WTC11 (cell line): ENCODE measurements at regions not wholly inside any gene's neighbourhood (a gene's known extent, or its start where the extent isn't known, plus 50 kb on each side); places are given as distances from the start of the nearest gene placed in this dataset.

ENCODE experiments used
- ATAC-seq: fragments of 200-7000 bp; cut with Tn5 transposase; 2 replicates; pipeline ENCODE4 v1.10.0; 2021; ENCODE audit warnings: mild to moderate bottlenecking, moderate library complexity
- CTCF ChIA-PET: fragments of 300-600 bp; sonication (Branson Sonifier 250); formaldehyde crosslinking; loops from one replicate; lab custom pipeline; 2021; ENCODE audit warnings: antibody characterized with exemption; lab: Charles Lee
- POLR2A ChIA-PET: fragments of 350-600 bp; sonication (Branson Sonifier 250); formaldehyde crosslinking; loops from one replicate; lab custom pipeline; 2021; ENCODE audit warnings: antibody characterized with exemption; lab: Charles Lee
- DNase-seq: peaks from one replicate; pipeline ENCODE4 v3.0.0; 2021; ENCODE audit warnings: low spot score
- H3K27ac Mint-ChIP-seq: 2 replicates; pipeline ENCODE4 v1.8.0; 2021; ENCODE audit warnings: mixed read lengths
- H3K27me3 Mint-ChIP-seq: 2 replicates; pipeline ENCODE4 v1.8.0; 2021; ENCODE audit warnings: low read depth, mild to moderate bottlenecking, moderate library complexity, mixed read lengths
- H3K36me3 Mint-ChIP-seq: 2 replicates; pipeline ENCODE4 v1.8.0; 2021; ENCODE audit warnings: mixed read lengths
- H3K4me1 Mint-ChIP-seq: 2 replicates; pipeline ENCODE4 v1.8.0; 2022; ENCODE audit warnings: mixed read lengths
- H3K4me3 Mint-ChIP-seq: 2 replicates; pipeline ENCODE4 v1.8.0; 2021; ENCODE audit warnings: mild to moderate bottlenecking, moderate library complexity, mixed read lengths
- H3K9me3 Mint-ChIP-seq: 2 replicates; pipeline ENCODE4 v1.8.0; 2021; ENCODE audit warnings: mixed read lengths
- CREB1 ChIP-seq: sonication (generic); formaldehyde crosslinking; IDR thresholded peaks from 2 replicates; pipeline ENCODE4 v1.8.0; 2023; ENCODE audit warnings: mild to moderate bottlenecking, missing genetic modification reagents
- CREM ChIP-seq: sonication (generic); formaldehyde crosslinking; IDR thresholded peaks from 2 replicates; pipeline ENCODE4 v1.8.1; 2022; ENCODE audit warnings: mild to moderate bottlenecking, missing genetic modification reagents, moderate library complexity
- FOXP1 ChIP-seq: sonication (generic); formaldehyde crosslinking; IDR thresholded peaks from 2 replicates; pipeline ENCODE4 v1.8.0; 2022; ENCODE audit warnings: missing genetic modification reagents, mild to moderate bottlenecking, moderate library complexity, borderline replicate concordance
- GABPB1 ChIP-seq: sonication (generic); formaldehyde crosslinking; IDR thresholded peaks from 2 replicates; pipeline ENCODE4 v1.8.1; 2023; ENCODE audit warnings: mild to moderate bottlenecking, missing genetic modification reagents
- GRHL2 ChIP-seq: fragments of 250-450 bp; sonication (Bioruptor Pico); IDR thresholded peaks from 2 replicates; pipeline ENCODE4 v1.8.0; 2022; ENCODE audit warnings: mild to moderate bottlenecking, moderate library complexity; ENCODE audit not compliant: insufficient replicate concordance, severe bottlenecking
- RORB ChIP-seq: fragments of 250-450 bp; sonication (Bioruptor Pico); IDR thresholded peaks from 2 replicates; pipeline ENCODE4 v1.9.0; 2021; ENCODE audit warnings: mild to moderate bottlenecking
- SMAD4 ChIP-seq: sonication (generic); formaldehyde crosslinking; IDR thresholded peaks from 2 replicates; pipeline ENCODE4 v1.8.0; 2022; ENCODE audit warnings: mild to moderate bottlenecking, missing genetic modification reagents
- SP1 ChIP-seq: sonication (generic); formaldehyde crosslinking; conservative IDR thresholded peaks from 2 replicates; pipeline ENCODE4 v1.8.1; 2022; ENCODE audit warnings: missing genetic modification reagents
- TCF7 ChIP-seq: sonication (generic); formaldehyde crosslinking; IDR thresholded peaks from 2 replicates; pipeline ENCODE4 v1.8.0; 2022; ENCODE audit warnings: mild to moderate bottlenecking, low read depth, missing genetic modification reagents, moderate library complexity
- TP53 ChIP-seq: sonication (generic); formaldehyde crosslinking; IDR thresholded peaks from 2 replicates; pipeline ENCODE4 v1.8.1; 2023; ENCODE audit warnings: mild to moderate bottlenecking, missing genetic modification reagents
- USF2 ChIP-seq: sonication (generic); formaldehyde crosslinking; IDR thresholded peaks from 2 replicates; pipeline ENCODE4 v1.8.1; 2023; ENCODE audit warnings: mild to moderate bottlenecking, missing genetic modification reagents, moderate library complexity
- ZNF138 ChIP-seq: sonication (generic); formaldehyde crosslinking; conservative IDR thresholded peaks from 2 replicates; pipeline ENCODE4 v1.8.1; 2022; ENCODE audit warnings: mild to moderate bottlenecking, moderate library complexity, missing genetic modification reagents
- ZNF281 ChIP-seq: sonication (generic); formaldehyde crosslinking; IDR thresholded peaks from 2 replicates; pipeline ENCODE4 v1.8.0; 2023; ENCODE audit warnings: mild to moderate bottlenecking, missing genetic modification reagents
- ZNF396 ChIP-seq: fragments of 250-450 bp; sonication (Bioruptor Pico); IDR thresholded peaks from 2 replicates; pipeline ENCODE4 v1.8.0; 2021; ENCODE audit warnings: mild to moderate bottlenecking, moderate library complexity, borderline replicate concordance
- TF ChIP-seq, protein P1 (sequence below): sonication (generic); formaldehyde crosslinking; IDR thresholded peaks from 2 replicates; pipeline ENCODE4 v1.8.1; 2023; ENCODE audit warnings: mild to moderate bottlenecking, missing genetic modification reagents, borderline replicate concordance
- TF ChIP-seq, protein P2 (sequence below): sonication (generic); formaldehyde crosslinking; IDR thresholded peaks from 2 replicates; pipeline ENCODE4 v1.8.0; 2023; ENCODE audit warnings: missing genetic modification reagents, mild to moderate bottlenecking, borderline replicate concordance
- TF ChIP-seq, protein P3 (sequence below): sonication (generic); formaldehyde crosslinking; IDR thresholded peaks from 2 replicates; pipeline ENCODE4 v1.8.1; 2022; ENCODE audit warnings: low read depth, mild to moderate bottlenecking, moderate library complexity, missing genetic modification reagents, borderline replicate concordance

DNA sequence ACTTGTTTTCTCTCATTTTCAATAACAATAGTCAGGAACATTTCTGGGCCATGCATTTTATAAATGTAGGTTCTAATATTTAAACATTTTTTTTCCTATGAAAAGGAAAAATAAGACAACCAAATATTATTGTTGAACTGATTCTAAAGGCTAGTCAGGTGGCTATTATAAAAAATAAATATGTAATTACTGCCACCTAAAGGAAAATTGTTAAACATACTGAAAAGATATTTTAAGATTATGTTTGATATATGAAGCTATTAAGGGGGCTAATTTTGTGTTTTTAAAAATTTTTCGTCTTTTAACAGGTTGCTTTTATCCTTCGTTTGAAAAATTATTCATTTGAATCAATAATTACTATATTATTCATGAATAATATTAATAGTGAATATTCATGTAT is 62.2 kb upstream of the FDX1 start (continued):
- TF ChIP-seq, protein P1, sequence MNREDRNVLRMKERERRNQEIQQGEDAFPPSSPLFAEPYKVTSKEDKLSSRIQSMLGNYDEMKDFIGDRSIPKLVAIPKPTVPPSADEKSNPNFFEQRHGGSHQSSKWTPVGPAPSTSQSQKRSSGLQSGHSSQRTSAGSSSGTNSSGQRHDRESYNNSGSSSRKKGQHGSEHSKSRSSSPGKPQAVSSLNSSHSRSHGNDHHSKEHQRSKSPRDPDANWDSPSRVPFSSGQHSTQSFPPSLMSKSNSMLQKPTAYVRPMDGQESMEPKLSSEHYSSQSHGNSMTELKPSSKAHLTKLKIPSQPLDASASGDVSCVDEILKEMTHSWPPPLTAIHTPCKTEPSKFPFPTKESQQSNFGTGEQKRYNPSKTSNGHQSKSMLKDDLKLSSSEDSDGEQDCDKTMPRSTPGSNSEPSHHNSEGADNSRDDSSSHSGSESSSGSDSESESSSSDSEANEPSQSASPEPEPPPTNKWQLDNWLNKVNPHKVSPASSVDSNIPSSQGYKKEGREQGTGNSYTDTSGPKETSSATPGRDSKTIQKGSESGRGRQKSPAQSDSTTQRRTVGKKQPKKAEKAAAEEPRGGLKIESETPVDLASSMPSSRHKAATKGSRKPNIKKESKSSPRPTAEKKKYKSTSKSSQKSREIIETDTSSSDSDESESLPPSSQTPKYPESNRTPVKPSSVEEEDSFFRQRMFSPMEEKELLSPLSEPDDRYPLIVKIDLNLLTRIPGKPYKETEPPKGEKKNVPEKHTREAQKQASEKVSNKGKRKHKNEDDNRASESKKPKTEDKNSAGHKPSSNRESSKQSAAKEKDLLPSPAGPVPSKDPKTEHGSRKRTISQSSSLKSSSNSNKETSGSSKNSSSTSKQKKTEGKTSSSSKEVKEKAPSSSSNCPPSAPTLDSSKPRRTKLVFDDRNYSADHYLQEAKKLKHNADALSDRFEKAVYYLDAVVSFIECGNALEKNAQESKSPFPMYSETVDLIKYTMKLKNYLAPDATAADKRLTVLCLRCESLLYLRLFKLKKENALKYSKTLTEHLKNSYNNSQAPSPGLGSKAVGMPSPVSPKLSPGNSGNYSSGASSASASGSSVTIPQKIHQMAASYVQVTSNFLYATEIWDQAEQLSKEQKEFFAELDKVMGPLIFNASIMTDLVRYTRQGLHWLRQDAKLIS (CRISPR knock-in tag): no peak
- TF ChIP-seq ZNF396 (CRISPR knock-in tag) (no peak), TP53 (no peak), SP1 (CRISPR knock-in tag) (no peak), ZNF138 (CRISPR knock-in tag) (no peak), USF2 (CRISPR knock-in tag) (no peak)
- TF ChIP-seq, protein P2, sequence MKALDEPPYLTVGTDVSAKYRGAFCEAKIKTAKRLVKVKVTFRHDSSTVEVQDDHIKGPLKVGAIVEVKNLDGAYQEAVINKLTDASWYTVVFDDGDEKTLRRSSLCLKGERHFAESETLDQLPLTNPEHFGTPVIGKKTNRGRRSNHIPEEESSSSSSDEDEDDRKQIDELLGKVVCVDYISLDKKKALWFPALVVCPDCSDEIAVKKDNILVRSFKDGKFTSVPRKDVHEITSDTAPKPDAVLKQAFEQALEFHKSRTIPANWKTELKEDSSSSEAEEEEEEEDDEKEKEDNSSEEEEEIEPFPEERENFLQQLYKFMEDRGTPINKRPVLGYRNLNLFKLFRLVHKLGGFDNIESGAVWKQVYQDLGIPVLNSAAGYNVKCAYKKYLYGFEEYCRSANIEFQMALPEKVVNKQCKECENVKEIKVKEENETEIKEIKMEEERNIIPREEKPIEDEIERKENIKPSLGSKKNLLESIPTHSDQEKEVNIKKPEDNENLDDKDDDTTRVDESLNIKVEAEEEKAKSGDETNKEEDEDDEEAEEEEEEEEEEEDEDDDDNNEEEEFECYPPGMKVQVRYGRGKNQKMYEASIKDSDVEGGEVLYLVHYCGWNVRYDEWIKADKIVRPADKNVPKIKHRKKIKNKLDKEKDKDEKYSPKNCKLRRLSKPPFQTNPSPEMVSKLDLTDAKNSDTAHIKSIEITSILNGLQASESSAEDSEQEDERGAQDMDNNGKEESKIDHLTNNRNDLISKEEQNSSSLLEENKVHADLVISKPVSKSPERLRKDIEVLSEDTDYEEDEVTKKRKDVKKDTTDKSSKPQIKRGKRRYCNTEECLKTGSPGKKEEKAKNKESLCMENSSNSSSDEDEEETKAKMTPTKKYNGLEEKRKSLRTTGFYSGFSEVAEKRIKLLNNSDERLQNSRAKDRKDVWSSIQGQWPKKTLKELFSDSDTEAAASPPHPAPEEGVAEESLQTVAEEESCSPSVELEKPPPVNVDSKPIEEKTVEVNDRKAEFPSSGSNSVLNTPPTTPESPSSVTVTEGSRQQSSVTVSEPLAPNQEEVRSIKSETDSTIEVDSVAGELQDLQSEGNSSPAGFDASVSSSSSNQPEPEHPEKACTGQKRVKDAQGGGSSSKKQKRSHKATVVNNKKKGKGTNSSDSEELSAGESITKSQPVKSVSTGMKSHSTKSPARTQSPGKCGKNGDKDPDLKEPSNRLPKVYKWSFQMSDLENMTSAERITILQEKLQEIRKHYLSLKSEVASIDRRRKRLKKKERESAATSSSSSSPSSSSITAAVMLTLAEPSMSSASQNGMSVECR: no peak

DNA sequence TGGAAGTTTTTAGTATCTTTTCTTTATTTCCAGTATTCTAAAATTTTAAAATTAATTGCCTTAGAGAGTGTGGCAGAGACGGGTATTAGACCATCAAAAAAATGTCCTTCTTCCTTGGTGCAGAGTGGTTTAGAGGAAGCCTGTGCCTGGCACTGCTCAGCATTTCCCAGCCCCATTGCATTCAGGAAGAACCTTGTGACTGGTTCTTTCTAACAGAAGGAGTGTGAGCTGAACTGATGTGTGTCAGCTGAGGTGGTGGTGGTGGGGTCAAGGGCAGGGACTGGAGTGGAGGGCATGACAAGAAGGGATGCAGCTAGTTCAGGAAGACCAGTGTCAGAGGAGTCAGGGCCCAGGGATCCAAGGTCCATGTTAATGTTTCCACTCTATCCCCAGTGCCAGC is 58.7 kb upstream of the FDX1 start:
- ATAC-seq: no peak
- Mint-ChIP-seq H3K36me3 (no peaks in the 10 kb centered on the region), H3K27me3 (no peaks in the 10 kb centered on the region), H3K27ac (no peak overlapping the region), H3K4me3 (no peak overlapping the region), H3K9me3 (peaks cover 11% of the 10 kb centered on the region), H3K4me1 (0 out of 2 replicates have a peak, but pooled peaks cover 6% of the 10 kb centered on the region)
- POLR2A ChIA-PET: no interaction called here
- no peak for DNase-seq
- CTCF ChIA-PET: no interaction called here
- TF ChIP-seq RORB (CRISPR knock-in tag) (no peak), CREB1 (no peak), GABPB1 (no peak), SMAD4 (no peak), FOXP1 (CRISPR knock-in tag) (no peak), ZNF281 (CRISPR knock-in tag) (no peak), TCF7 (CRISPR knock-in tag) (no peak), ZNF396 (CRISPR knock-in tag) (no peak), GRHL2 (CRISPR knock-in tag) (no peak), CREM (CRISPR knock-in tag) (no peak)
- TF ChIP-seq, protein P3, sequence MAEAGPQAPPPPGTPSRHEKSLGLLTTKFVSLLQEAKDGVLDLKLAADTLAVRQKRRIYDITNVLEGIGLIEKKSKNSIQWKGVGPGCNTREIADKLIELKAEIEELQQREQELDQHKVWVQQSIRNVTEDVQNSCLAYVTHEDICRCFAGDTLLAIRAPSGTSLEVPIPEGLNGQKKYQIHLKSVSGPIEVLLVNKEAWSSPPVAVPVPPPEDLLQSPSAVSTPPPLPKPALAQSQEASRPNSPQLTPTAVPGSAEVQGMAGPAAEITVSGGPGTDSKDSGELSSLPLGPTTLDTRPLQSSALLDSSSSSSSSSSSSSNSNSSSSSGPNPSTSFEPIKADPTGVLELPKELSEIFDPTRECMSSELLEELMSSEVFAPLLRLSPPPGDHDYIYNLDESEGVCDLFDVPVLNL (CRISPR knock-in tag): no peak
- TF ChIP-seq, protein P1 (CRISPR knock-in tag): no peak
